G401.6 (cell line): ENCODE measurements at regions not wholly inside any gene's neighbourhood (a gene's known extent, or its start where the extent isn't known, plus 50 kb on each side); places are given as distances from the start of the nearest gene placed in this dataset.
A peak's percentile ranks its signal among the peaks of the same experiment; 100 is the strongest.

Experiments
- FAIRE-seq: peaks from 2 replicates; lab custom pipeline; 2012; peaks lifted over from hg19 to GRCh38; lab: Jason Lieb, UNC

GRCh38 chr20:52389606-52390005 lies 198.0 kb upstream of the ZFP64 start:
- no peak for FAIRE-seq

- FAIRE-seq, result no peak
Observed at GRCh38 chr20:52383995-52384621, 192.5 kb upstream of the ZFP64 start.

GRCh38 chr20:52382933-52383332 lies 191.4 kb upstream of the ZFP64 start:
- FAIRE-seq, result no peak

- peak; percentile 61 for FAIRE-seq
Observed at GRCh38 chr20:52379723-52380336, 188.3 kb upstream of the ZFP64 start.

GRCh38 chr20:52372169-52372568 lies 180.6 kb upstream of the ZFP64 start:
- FAIRE-seq, result no peak

- FAIRE-seq, result no peak
Observed at GRCh38 chr20:52365688-52366087, 174.1 kb upstream of the ZFP64 start.

GRCh38 chr20:52364405-52364804 lies 172.8 kb upstream of the ZFP64 start:
- FAIRE-seq, result no peak

- FAIRE-seq, result no peak
Observed at GRCh38 chr20:52361650-52362049, 170.1 kb upstream of the ZFP64 start.

GRCh38 chr20:52349806-52350205 lies 158.2 kb upstream of the ZFP64 start:
- FAIRE-seq, result no peak

- FAIRE-seq, result no peak
Observed at GRCh38 chr20:52348434-52348833, 156.9 kb upstream of the ZFP64 start.

- no peak for FAIRE-seq
Observed at GRCh38 chr20:52346797-52347196, 155.2 kb upstream of the ZFP64 start.

- no peak for FAIRE-seq
Observed at GRCh38 chr20:52342913-52343312, 151.3 kb upstream of the ZFP64 start.

- no peak for FAIRE-seq
Observed at GRCh38 chr20:52340036-52340634, 148.6 kb upstream of the ZFP64 start.

- FAIRE-seq, result no peak
Observed at GRCh38 chr20:52332649-52333250, 141.2 kb upstream of the ZFP64 start.

GRCh38 chr20:52332230-52332629 lies 140.7 kb upstream of the ZFP64 start:
- FAIRE-seq, result no peak

- no peak for FAIRE-seq
Observed at GRCh38 chr20:52331655-52332054, 140.1 kb upstream of the ZFP64 start.

GRCh38 chr20:52321396-52321795 lies 129.8 kb upstream of the ZFP64 start:
- no peak for FAIRE-seq

GRCh38 chr20:52318651-52319050 lies 127.1 kb upstream of the ZFP64 start:
- FAIRE-seq, result no peak

GRCh38 chr20:52313341-52313963 lies 121.9 kb upstream of the ZFP64 start:
- FAIRE-seq, result no peak

GRCh38 chr20:52312132-52312729 lies 120.7 kb upstream of the ZFP64 start:
- FAIRE-seq, result peak; percentile 84

- no peak for FAIRE-seq
Observed at GRCh38 chr20:52311209-52311794, 119.7 kb upstream of the ZFP64 start.

- no peak for FAIRE-seq
Observed at GRCh38 chr20:52309181-52309580, 117.6 kb upstream of the ZFP64 start.
